Ectodermal cell (in vitro differentiated cells): ENCODE measurements at regions not wholly inside any gene's neighbourhood (a gene's known extent, or its start where the extent isn't known, plus 50 kb on each side); places are given as distances from the start of the nearest gene placed in this dataset.

Source experiments
- H3K27ac ChIP-seq: 2 replicates; pipeline ENCODE4 v1.7.0; 2013; ENCODE audit warnings: mild to moderate bottlenecking, low read depth, low read length; ENCODE audit not compliant: insufficient read depth, poor library complexity, severe bottlenecking
- H3K27me3 ChIP-seq: 2 replicates; pipeline ENCODE4 v1.7.0; 2013; ENCODE audit warnings: mild to moderate bottlenecking, low read length; ENCODE audit not compliant: insufficient read depth, control insufficient read depth, poor library complexity, severe bottlenecking
- H3K36me3 ChIP-seq: one replicate; pipeline ENCODE4 v1.7.0; 2013; ENCODE audit warnings: low read length; ENCODE audit not compliant: control insufficient read depth, insufficient read depth
- H3K4me1 ChIP-seq: one replicate; pipeline ENCODE4 v1.7.0; 2013; ENCODE audit warnings: low read length; ENCODE audit not compliant: control insufficient read depth, insufficient read depth
- H3K4me3 ChIP-seq: 2 replicates; pipeline ENCODE4 v1.7.0; 2013; ENCODE audit warnings: low read depth, low read length, control low read depth; ENCODE audit not compliant: insufficient read depth
- H3K9me3 ChIP-seq: 2 replicates; pipeline ENCODE4 v1.7.0; 2013; ENCODE audit warnings: mild to moderate bottlenecking, low read length, moderate library complexity; ENCODE audit not compliant: control insufficient read depth
- WGBS, 2 experiments: methylation state at CpG; one replicate each; pipeline ENCODE4 v1.1.7; 2013; ENCODE audit warnings: missing lambda C conversion rate in 2 of 2; 5-methylcytosine and 5-hydroxymethylcytosine counted together

DNA sequence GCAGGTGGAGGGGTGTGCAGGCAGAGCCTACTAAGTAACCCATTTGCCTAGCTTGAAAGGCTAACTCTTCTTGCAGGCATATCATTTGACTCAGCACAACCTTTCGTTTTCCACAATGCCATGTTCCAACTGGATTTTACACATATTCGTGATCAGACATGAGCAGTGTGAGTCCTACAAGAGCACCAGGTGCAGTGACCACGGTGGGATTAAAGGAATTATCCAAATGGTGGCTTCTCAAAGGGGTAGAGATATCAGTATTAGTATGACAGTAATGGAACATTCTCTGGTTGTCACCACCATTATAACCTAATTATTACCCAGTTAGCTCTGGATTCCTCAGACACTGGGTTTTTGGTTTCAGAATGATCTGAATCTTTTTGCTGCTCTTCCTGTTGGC lies 323.5 kb downstream of the LMO4 start:
- H3K36me3 ChIP-seq = no peaks in the 10 kb centered on the region
- no peak overlapping the region for H3K4me3 ChIP-seq
- H3K4me1 ChIP-seq = no peaks in the 10 kb centered on the region
- H3K27me3 ChIP-seq = no peaks in the 10 kb centered on the region
- H3K27ac ChIP-seq = no peak overlapping the region
- WGBS, 2 experiments = 90 to 94% methylated on average over 3 of the region's 3 CpGs
- no peaks in the 10 kb centered on the region for H3K9me3 ChIP-seq

DNA sequence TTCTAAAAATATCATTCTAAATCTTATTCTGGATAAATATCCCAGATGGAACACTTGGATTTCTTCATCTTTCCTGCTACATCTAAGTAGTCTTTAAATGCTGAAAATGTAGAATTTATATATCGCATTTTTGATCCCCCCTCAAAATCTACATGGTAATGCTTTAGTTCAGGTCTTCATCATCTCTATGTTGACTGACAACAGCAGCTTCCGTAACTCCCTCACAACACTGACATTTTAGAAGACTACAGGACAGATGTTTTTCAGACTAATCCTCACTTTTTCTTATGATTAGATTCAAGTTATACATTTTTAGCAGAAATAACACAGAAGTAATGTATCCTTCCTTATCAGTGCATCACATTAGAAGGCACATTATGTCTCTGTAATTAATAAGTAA lies 336.5 kb downstream of the LMO4 start:
- no peaks in the 10 kb centered on the region for H3K9me3 ChIP-seq
- WGBS, 2 experiments = 91 to 94% methylated on average over 2 of the region's 2 CpGs

DNA sequence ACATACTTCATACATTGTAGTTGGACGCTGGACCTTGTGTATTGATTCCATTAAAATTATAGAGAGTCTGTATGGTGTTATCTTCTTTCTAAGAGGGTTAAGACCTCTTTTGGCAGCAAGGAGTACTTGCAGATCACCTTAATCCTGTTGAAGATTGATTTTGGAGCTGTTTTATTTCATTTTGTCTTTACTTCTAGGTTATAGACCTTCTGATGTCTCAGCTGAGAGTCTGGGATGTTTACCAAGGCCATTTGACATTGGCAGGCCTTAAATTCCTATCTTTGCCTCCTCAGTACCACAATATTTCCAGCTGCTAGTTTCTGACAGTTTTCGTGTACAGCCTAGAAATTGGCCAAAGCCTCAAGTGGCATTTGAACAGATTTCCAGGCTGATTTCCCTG lies 338.0 kb downstream of the LMO4 start:
- 90% methylated on average over 2 of the region's 2 CpGs for WGBS, 2 experiments
- Histone ChIP-seq H3K36me3 (no peaks in the 10 kb centered on the region), H3K27me3 (no peaks in the 10 kb centered on the region), H3K4me1 (no peaks in the 10 kb centered on the region), H3K9me3 (no peaks in the 10 kb centered on the region), H3K4me3 (no peak overlapping the region), H3K27ac (no peak overlapping the region)

More for the DNA sequence above, 336.5 kb downstream of the LMO4 start:
- no peaks in the 10 kb centered on the region for H3K4me1 ChIP-seq
- no peaks in the 10 kb centered on the region for H3K27me3 ChIP-seq
- no peak overlapping the region for H3K27ac ChIP-seq
- no peaks in the 10 kb centered on the region for H3K36me3 ChIP-seq
- H3K4me3 ChIP-seq = no peak overlapping the region

DNA sequence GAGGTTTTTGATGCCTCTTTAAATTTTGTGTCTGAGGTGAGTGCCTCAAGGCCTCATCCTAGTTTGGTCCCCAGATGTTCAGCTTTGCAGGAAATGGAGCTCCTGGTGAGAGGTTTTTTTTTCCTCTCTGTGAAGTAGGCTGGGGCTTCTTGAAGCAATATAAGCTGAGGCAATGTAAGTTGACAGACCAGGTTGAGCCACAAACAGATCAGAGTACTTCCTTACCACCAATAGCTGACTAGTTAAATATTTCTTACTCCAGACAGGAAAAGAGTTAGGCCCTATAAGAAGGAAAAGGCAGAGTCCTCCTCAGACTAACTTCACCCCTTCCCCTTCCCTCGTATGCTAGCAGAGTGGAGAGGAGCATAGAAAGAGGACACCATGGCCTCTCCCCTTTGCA lies 341.0 kb downstream of the LMO4 start:
- Histone ChIP-seq H3K27ac (no peak overlapping the region), H3K4me1 (no peaks in the 10 kb centered on the region), H3K36me3 (no peaks in the 10 kb centered on the region), H3K4me3 (no peak overlapping the region), H3K9me3 (no peaks in the 10 kb centered on the region), H3K27me3 (no peaks in the 10 kb centered on the region)
- 83% methylated on average over 1 of the region's 1 CpG; no CpG with 5 or more reads in 1 of the 2 experiments for WGBS, 2 experiments

DNA sequence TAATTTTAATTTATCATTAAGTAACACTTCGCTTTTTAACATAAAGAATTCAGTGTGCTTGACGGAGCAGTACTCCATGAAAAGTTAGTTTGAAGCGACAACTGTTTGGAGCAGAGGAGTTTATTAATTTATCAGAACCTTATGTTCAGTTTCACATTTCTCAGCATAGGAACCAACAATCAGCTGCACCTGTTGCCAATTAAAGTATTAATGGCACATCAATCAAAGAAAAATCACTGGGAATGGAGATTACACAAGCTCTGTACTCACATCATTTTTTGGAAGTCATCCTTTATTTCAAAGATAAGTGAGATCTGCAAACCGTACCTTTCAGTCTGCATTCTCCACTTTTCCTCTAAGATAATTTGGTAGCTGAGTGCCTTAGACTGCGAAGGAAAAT lies 344.6 kb downstream of the LMO4 start:
- Histone ChIP-seq H3K9me3 (no peaks in the 10 kb centered on the region), H3K4me1 (no peaks in the 10 kb centered on the region), H3K36me3 (no peaks in the 10 kb centered on the region), H3K27me3 (no peaks in the 10 kb centered on the region), H3K4me3 (no peak overlapping the region), H3K27ac (no peak overlapping the region)
- WGBS, 2 experiments = 97 to 100% methylated on average over 4 to 5 of the region's 5 CpGs

DNA sequence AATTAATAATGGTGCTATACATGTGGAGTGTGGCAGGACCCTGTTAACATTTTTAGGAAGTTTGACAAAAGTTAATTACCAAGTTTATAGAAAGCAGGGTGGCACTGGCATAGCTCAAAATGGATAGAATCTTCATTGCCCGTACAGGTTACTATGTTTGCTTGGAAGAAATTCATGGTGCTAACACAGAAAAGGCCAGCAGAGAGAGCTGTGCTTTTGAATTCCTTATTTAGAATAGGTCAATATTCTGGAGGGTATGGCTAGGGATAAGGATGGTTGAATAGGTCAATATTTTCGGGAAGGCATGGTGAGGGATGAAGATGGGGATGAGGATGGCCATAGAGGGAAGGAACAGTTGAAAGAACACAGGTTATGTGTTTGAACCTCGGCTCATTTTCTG lies 345.1 kb downstream of the LMO4 start:
- Histone ChIP-seq H3K4me1 (no peaks in the 10 kb centered on the region), H3K36me3 (no peaks in the 10 kb centered on the region), H3K4me3 (no peak overlapping the region), H3K27ac (no peak overlapping the region), H3K9me3 (no peaks in the 10 kb centered on the region), H3K27me3 (no peaks in the 10 kb centered on the region)
- 89 to 91% methylated on average over 3 of the region's 3 CpGs for WGBS, 2 experiments

DNA sequence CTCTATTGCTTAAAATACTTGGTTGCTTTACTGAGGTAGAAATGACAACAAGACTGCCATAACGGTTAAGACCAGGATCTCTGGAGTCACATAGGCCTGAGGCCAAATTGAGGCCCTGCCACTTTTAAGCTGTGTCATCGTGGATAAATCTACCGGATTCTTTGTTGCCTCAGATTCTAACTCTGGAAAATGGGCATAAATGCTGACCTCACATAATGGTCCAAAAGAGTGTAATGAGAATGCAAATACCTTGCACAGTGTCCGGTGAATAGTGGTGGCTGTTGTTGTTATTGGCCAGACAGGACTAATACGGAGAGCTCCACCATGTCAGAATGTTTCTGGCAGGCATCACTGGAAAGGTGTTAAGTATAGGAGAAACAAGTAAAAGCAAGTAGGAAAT lies 346.1 kb downstream of the LMO4 start:
- Histone ChIP-seq H3K27ac (no peak overlapping the region), H3K36me3 (no peaks in the 10 kb centered on the region), H3K4me1 (no peaks in the 10 kb centered on the region), H3K27me3 (no peaks in the 10 kb centered on the region), H3K4me3 (no peak overlapping the region), H3K9me3 (no peaks in the 10 kb centered on the region)
- 94 to 96% methylated on average over 5 of the region's 5 CpGs for WGBS, 2 experiments

DNA sequence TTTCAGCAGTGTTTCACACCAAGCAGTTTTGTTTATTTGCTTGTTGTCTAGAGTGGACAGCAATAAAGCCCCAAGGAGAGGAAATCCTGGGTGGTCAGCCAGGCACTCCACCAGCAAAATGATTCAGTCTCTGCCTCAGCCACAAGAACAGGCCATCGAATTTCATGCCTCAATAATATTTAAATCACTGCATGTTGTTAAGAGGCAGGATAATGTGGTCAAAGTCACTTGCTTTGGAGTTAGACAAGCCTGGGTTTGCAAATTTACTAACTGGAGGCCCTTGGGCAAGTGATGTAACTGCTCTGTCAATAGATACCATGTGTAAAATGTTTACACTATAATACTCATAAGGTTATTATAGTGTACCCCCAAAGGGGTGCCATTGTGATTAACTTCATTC lies 349.6 kb downstream of the LMO4 start:
- WGBS, 2 experiments = 86 to 100% methylated on average over 1 of the region's 1 CpG

DNA sequence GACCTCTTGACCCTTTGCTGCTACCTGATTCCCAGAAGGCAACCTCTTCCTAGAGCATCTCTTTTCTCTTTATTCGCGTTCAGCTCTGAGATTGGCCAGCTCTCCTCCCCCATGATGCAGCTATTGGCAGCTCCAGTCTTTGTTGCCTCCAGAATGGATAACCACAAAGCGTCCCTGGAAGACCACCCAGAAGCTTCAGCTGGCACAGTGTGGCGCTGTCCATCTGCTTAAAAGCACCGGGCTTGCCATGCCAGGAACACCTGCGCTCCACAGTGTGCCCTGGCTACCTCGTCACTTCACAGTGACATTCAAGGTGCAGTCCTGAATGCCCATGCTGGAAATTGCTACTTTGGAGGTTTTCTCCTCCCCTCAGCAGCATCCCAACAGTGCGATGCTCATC lies 353.9 kb downstream of the LMO4 start:
- no peak overlapping the region for H3K27ac ChIP-seq
- peaks cover 16% of the 10 kb centered on the region for H3K27me3 ChIP-seq
- H3K36me3 ChIP-seq = no peaks in the 10 kb centered on the region
- no peaks in the 10 kb centered on the region for H3K9me3 ChIP-seq
- no peak overlapping the region for H3K4me3 ChIP-seq
- WGBS, 2 experiments = 66 to 67% methylated on average over 8 of the region's 8 CpGs
- peaks cover 30% of the 10 kb centered on the region for H3K4me1 ChIP-seq

More for the DNA sequence above, 349.6 kb downstream of the LMO4 start:
- Histone ChIP-seq H3K36me3 (no peaks in the 10 kb centered on the region), H3K4me1 (peaks cover 7% of the 10 kb centered on the region), H3K27me3 (no peaks in the 10 kb centered on the region), H3K9me3 (no peaks in the 10 kb centered on the region), H3K4me3 (no peak overlapping the region), H3K27ac (no peak overlapping the region)

DNA sequence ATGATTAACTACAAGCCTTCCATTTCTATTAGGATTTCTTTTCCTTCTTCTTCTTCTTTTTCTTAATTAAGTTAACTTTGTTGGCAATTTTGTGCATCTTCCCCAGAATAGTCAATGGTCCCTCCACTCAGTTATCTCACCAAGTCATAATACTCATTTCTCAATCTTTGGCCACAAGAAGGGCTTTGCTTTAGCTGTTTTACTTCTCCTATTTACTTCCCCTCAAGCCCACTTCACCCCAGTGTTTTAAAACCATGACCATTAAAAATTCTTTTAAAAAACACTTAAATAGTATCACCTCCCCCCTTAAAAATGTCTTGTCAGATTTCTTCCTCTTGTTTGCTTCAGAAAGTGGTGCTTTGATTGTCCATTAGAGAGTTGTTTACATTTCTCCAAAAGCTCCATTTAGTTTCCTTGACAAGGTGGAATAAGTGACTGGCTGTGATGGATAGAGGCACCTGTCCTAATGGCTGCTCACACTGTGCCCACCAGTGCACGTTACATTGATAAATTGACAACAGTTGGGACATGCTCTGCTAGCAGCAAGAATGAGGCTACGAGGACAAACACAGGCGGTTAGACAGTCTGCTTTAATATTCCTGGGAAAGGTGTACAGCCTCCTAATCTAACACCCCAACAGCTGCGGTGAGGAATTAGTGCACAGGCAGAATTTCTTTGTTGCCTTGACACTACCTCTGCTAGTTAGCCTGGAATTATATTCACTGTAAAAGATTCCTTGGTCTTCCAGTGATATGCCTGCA lies 354.7 kb downstream of the LMO4 start:
- no peaks in the 10 kb centered on the region for H3K36me3 ChIP-seq
- H3K9me3 ChIP-seq = no peaks in the 10 kb centered on the region
- H3K27ac ChIP-seq = no peak overlapping the region
- no peak overlapping the region for H3K4me3 ChIP-seq
- peaks cover 30% of the 10 kb centered on the region for H3K4me1 ChIP-seq
- peaks cover 16% of the 10 kb centered on the region for H3K27me3 ChIP-seq
- WGBS, 2 experiments = 86 to 90% methylated on average over 4 of the region's 4 CpGs
